Prostate gland (tissue), 2 donors: ENCODE measurements at regions not wholly inside any gene's neighbourhood (a gene's known extent, or its start where the extent isn't known, plus 50 kb on each side); places are given as distances from the start of the nearest gene placed in this dataset.

Source experiments
- DNase-seq: peaks from one replicate; pipeline ENCODE4 v3.0.0-alpha.2; 2019; ENCODE audit warnings: low spot score
- H3K27ac ChIP-seq, 2 donors: fragments of 200-600 bp; sonication (generic); 2 replicates each; pipeline ENCODE4 v1.5.1; 2017 to 2019
- H3K27me3 ChIP-seq: fragments of 200-600 bp; sonication (generic); replicated peaks from 2 replicates; pipeline ENCODE4 v1.5.1; 2019; ENCODE audit not compliant: insufficient read depth
- H3K36me3 ChIP-seq, 2 donors: fragments of 200-600 bp; sonication (generic); 1 replicate in 1 of 2; 2 replicates in 1 of 2; pipeline versions ENCODE4 v1.5.1 to v1.8.1; 2017 to 2019
- H3K4me1 ChIP-seq: fragments of 200-600 bp; sonication (generic); replicated peaks from 2 replicates; pipeline ENCODE4 v1.5.1; 2019
- H3K4me3 ChIP-seq, 2 donors: fragments of 200-600 bp; sonication (generic); 2 replicates each; pipeline ENCODE4 v1.5.1; 2017 to 2019
- H3K9me3 ChIP-seq: fragments of 200-600 bp; sonication (generic); 2 replicates; pipeline ENCODE4 v1.5.1; 2017
- POLR2A ChIP-seq: fragments of 450-650 bp; IDR thresholded peaks from one replicate; pipeline ENCODE4 v1.6.1; 2016; ENCODE audit warnings: antibody characterized with exemption, mild to moderate bottlenecking
- POLR2AphosphoS5 ChIP-seq: sonication (generic); formaldehyde crosslinking; IDR thresholded peaks from one replicate; pipeline ENCODE4 v1.6.1; 2017; ENCODE audit warnings: antibody characterized with exemption
- WGBS: methylation state at CpG from one replicate; pipeline ENCODE4 v1.1.5; 2018; 5-methylcytosine and 5-hydroxymethylcytosine counted together
- intact Hi-C: fragments of 100-400 bp; cut with DNase I; formaldehyde crosslinking; loops from one replicate; pipeline ENCODE4 v1.14.2; 2022
- TF ChIP-seq, protein P1 (sequence below), 4 experiments: fragments of 200-600 bp in 2 of 4; fragments of 450-650 bp in 2 of 4; sonication (generic) in 2 of 4; IDR thresholded peaks; 1 replicate in 3 of 4; 2 replicates in 1 of 4; pipeline ENCODE4 v1.5.1; 2016 to 2019; ENCODE audit warnings: antibody characterized with exemption in 4 of 4, mild to moderate bottlenecking in 2 of 4, moderate library complexity in 2 of 4

DNA sequence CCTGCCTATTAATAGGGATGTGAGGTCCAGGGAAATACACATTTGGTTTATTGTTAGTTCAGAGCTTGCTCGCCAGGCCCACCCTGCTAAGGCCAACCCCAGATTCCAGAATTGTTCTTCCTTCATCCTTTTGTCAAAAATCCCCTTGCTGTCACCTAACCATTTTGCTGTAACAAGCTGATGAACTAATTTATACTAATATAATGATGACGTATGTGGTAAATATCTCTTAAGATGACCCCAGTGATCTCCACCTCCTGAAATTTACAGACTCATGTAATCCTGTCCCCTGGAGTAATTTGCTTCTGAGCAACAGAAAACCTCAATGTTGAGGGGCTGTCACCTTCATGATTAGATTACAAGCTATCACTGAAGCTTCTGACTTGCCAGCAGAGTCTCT is 236.3 kb upstream of the N4BP1 start:
- TF ChIP-seq POLR2AphosphoS5, result no peak
- TF ChIP-seq POLR2A, result no peak
- TF ChIP-seq, protein P1, sequence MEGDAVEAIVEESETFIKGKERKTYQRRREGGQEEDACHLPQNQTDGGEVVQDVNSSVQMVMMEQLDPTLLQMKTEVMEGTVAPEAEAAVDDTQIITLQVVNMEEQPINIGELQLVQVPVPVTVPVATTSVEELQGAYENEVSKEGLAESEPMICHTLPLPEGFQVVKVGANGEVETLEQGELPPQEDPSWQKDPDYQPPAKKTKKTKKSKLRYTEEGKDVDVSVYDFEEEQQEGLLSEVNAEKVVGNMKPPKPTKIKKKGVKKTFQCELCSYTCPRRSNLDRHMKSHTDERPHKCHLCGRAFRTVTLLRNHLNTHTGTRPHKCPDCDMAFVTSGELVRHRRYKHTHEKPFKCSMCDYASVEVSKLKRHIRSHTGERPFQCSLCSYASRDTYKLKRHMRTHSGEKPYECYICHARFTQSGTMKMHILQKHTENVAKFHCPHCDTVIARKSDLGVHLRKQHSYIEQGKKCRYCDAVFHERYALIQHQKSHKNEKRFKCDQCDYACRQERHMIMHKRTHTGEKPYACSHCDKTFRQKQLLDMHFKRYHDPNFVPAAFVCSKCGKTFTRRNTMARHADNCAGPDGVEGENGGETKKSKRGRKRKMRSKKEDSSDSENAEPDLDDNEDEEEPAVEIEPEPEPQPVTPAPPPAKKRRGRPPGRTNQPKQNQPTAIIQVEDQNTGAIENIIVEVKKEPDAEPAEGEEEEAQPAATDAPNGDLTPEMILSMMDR (IDR thresholded peaks at IDR 0.05), result no peak
- Histone ChIP-seq H3K36me3 (no peaks in the 10 kb centered on the region), H3K27ac (no peak overlapping the region), H3K27me3 (no peaks in the 10 kb centered on the region), H3K4me3 (no peak overlapping the region), H3K4me1 (no peaks in the 10 kb centered on the region), H3K9me3 (no peaks in the 10 kb centered on the region)
- intact Hi-C loops, result no loop called here
- WGBS, result 77% methylated on average over 2 of the region's 2 CpGs
- no peak for DNase-seq

DNA sequence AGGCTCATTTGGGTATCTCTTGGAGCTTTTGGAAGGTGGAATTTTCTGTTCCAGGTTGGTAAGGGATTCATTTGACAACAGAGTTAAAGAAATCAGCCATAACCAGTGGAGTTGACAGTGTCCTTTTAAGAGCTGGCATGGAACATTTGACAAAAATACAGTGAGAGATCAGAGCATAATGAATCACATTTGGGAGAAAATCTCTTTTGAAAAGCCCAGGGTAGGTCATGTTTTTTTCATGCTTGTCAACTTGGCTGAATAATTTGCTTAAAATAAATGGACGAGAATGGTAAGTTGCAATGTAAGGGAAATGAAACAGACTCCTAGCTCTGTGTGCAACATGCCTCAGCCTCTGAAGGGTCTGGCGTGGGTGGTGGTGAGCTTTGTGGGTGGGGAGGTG is 235.3 kb upstream of the N4BP1 start:
- DNase-seq, result no peak
- H3K36me3 ChIP-seq, result no peaks in the 10 kb centered on the region
- WGBS, result 53% methylated on average over 2 of the region's 2 CpGs
- H3K4me1 ChIP-seq, result no peaks in the 10 kb centered on the region
- TF ChIP-seq POLR2A, result no peak
- no peak for TF ChIP-seq POLR2AphosphoS5
- TF ChIP-seq, protein P1 (IDR thresholded peaks at IDR 0.05), result no peak
- H3K27ac ChIP-seq, result no peak overlapping the region
- H3K9me3 ChIP-seq, result no peaks in the 10 kb centered on the region
- H3K27me3 ChIP-seq, result no peaks in the 10 kb centered on the region
- no peak overlapping the region for H3K4me3 ChIP-seq
- intact Hi-C loops, result no loop called here

DNA sequence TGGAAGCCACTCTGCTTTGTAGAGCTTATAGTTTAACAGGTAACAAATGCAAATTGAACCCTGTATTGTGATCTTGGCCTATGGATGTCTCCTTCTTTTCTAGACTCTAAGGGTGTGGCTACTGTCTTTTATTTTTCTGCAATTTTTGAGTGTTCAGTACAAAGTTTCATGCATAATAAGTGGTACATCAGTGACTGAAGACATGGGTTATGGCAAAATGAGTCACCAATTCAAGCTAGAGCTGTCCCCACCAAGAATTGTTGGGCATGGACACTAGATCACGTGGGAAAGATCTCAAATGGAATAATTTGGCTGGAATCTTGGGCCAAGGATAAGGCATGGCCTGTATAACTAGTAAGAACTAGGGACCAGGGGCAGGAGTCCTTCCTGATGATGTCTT is 228.4 kb upstream of the N4BP1 start:
- Histone ChIP-seq H3K27ac (no peak overlapping the region), H3K4me3 (no peak overlapping the region), H3K36me3 (no peaks in the 10 kb centered on the region), H3K27me3 (no peaks in the 10 kb centered on the region), H3K9me3 (no peaks in the 10 kb centered on the region), H3K4me1 (no peaks in the 10 kb centered on the region)
- DNase-seq, result no peak
- TF ChIP-seq POLR2AphosphoS5, result no peak
- TF ChIP-seq, protein P1 (IDR thresholded peaks at IDR 0.05), result no peak
- TF ChIP-seq POLR2A, result no peak
- WGBS, result 50% methylated on average over 1 of the region's 1 CpG
- intact Hi-C loops, result no loop called here

DNA sequence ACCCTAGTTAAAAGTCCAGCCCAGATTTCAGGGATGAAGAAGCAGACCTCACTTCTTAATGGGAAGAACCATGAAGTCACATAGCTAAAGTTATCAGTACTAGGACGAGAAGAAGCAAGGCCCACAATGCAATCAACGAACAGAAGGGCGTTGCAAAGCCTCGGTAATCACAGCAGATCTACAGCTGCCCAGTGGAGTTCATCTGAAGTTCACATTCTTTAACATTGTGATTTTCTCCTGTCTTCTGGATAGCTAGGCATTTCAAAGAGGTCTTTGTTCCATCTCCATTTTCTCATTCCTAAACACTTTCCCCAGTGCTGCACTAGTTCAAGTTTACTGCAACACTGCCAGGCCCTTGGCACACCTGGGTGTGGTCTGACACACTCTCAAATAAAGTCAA is 226.7 kb upstream of the N4BP1 start:
- H3K27me3 ChIP-seq, result no peaks in the 10 kb centered on the region
- no peaks in the 10 kb centered on the region for H3K4me1 ChIP-seq
- H3K36me3 ChIP-seq, result no peaks in the 10 kb centered on the region
- WGBS, result 38% methylated on average over 4 of the region's 4 CpGs
- DNase-seq, result no peak
- intact Hi-C loops, result no loop called here
- no peak overlapping the region for H3K27ac ChIP-seq
- TF ChIP-seq POLR2AphosphoS5 (no peak), POLR2A (no peak)
- TF ChIP-seq, protein P1 (IDR thresholded peaks at IDR 0.05), result no peak
- H3K9me3 ChIP-seq, result no peaks in the 10 kb centered on the region
- H3K4me3 ChIP-seq, result no peak overlapping the region

DNA sequence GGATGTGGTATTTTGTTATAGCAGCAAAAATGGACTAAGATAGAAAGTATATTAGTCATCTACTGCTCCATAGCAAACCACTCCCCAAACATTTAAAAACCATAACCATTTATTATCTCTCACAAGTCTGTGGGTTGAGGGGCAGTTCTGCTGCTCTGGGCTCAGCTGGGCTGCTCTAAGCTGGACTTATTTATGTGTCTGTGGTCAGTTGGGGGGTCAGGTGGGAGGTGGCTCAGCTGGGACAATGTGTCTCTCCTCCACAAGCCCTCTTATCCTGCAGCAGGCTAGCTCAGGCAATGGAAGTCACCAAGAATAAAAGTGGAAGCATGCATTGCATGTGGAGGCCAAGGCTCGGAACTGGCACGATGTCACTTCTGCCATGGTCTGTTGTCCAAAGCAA is 226.1 kb upstream of the N4BP1 start:
- no peak overlapping the region for H3K27ac ChIP-seq
- H3K9me3 ChIP-seq, result no peaks in the 10 kb centered on the region
- TF ChIP-seq POLR2AphosphoS5 (no peak), POLR2A (no peak)
- TF ChIP-seq, protein P1 (IDR thresholded peaks at IDR 0.05), result no peak
- DNase-seq, result no peak
- WGBS, result 100% methylated on average over 2 of the region's 2 CpGs
- H3K27me3 ChIP-seq, result no peaks in the 10 kb centered on the region
- intact Hi-C loops, result no loop called here
- H3K4me3 ChIP-seq, result no peak overlapping the region
- no peaks in the 10 kb centered on the region for H3K4me1 ChIP-seq
- H3K36me3 ChIP-seq, result no peaks in the 10 kb centered on the region
